Left renal pelvis (tissue), 4 donors: ENCODE measurements at regions not wholly inside any gene's neighbourhood (a gene's known extent, or its start where the extent isn't known, plus 50 kb on each side); places are given as distances from the start of the nearest gene placed in this dataset.

ENCODE experiments used
- DNase-seq, 4 donors: peaks; one replicate each; pipeline ENCODE4 v3.0.0-alpha.2; 2013; ENCODE audit warnings: low read depth in 4 of 4, low spot score in 3 of 4

DNA sequence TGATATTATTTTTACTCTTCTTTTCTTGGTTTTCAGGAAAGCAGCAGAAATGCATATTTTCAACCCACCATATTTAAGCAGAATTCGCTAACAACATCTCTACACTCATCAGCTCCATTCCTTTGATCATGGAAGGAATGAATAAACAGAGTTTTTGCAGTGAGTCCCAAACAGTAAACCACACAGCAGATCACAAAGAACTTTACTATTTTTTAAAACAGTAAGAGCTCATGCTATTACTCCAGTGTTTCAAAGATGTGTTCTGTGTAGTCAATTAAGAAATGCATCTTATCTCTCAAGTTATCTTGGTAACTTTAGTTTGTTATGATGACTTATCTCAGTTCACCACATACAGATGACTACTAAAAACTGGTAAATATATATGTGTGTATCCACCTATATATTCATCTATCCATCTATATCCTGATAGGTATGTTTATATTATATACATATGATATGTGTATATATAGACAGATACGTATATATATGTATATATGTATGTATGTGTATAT is 843.5 kb downstream of the BCL11B start:
- DNase-seq, result no peak

- DNase-seq, result no peak
Measured at GRCh38 chr14:98433436-98433835, 838.6 kb downstream of the BCL11B start.

GRCh38 chr14:98437113-98437512 is 834.9 kb downstream of the BCL11B start:
- DNase-seq, result no peak

- no peak for DNase-seq
Measured at GRCh38 chr14:98444077-98444476, 827.9 kb downstream of the BCL11B start.

DNA sequence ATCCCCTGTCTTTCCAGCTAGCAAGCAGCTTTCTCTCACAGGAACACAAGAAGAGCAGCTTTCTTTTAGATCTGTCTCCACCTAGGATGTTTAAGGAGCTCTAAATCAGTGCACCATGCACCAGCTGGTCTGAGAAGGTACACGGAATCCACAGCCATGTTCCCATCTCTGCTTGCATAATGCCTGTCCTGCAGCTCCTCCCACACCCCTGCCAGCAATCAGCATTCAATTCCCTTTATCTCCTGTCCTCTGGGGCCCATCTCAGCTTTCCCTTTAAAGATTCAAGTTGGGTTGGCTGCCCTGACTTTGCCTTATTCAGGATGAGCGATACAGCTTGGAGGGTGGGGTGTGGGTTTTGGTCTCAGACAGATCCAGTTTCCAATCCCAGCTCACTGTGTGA is 826.3 kb downstream of the BCL11B start:
- no peak for DNase-seq

- no peak for DNase-seq
Measured at GRCh38 chr14:98446508-98446907, 825.5 kb downstream of the BCL11B start.

DNA sequence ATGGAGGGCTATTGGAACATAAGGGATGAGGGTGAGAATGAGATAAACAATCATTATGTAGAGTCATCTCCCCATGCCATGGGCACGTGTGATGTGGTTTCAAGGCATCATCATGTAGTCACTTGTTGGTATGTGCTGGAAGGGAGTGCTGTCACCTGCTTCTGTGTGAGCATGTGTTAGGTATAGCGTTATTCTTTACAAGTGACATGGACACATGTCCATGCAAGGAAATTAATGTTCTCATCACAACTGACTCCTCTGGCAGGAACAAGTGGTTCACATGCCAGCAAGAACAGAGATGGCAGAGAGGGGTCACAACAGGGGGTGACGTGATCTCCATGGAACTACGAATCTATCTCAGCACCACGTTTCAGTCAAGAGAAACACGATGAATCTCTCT is 815.8 kb downstream of the BCL11B start:
- DNase-seq, result no peak

- no peak for DNase-seq
Measured at GRCh38 chr14:98458702-98459101, 813.3 kb downstream of the BCL11B start.

GRCh38 chr14:98462908-98463307 is 809.1 kb downstream of the BCL11B start:
- no peak for DNase-seq

GRCh38 chr14:98466807-98467206 is 805.2 kb downstream of the BCL11B start:
- DNase-seq, result no peak

GRCh38 chr14:98470663-98471062 is 801.3 kb downstream of the BCL11B start:
- no peak for DNase-seq

GRCh38 chr14:98474900-98475299 is 797.1 kb downstream of the BCL11B start:
- no peak for DNase-seq

- no peak for DNase-seq
Measured at GRCh38 chr14:98477935-98478334, 794.1 kb downstream of the BCL11B start.

GRCh38 chr14:98489115-98489514 is 782.9 kb downstream of the BCL11B start:
- DNase-seq, result no peak

- no peak for DNase-seq
Measured at GRCh38 chr14:98494582-98494981, 777.4 kb downstream of the BCL11B start.

- DNase-seq, result no peak
Measured at GRCh38 chr14:98498019-98498885, 773.7 kb downstream of the BCL11B start.

DNA sequence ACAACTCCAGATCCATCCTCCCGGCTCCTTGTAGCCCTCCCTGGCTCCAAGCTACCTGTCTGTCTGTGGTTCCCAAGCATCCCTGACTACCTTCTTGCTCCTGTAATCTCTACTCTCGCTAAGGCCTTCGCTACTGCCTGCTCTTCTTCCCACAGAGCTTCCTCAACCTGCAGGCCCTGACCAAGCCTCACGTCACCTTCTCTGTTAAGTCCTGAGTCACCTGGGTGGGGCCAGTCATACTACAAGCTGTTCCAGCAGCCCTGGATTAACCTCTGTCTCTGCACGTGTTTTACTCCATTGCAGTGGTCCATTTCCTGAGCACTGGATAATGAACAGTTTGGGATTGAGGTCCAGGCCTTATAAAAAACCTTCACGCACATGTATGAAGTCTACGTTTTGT is 770.7 kb downstream of the BCL11B start:
- no peak for DNase-seq

GRCh38 chr14:98501836-98502235 is 770.2 kb downstream of the BCL11B start:
- no peak for DNase-seq

DNA sequence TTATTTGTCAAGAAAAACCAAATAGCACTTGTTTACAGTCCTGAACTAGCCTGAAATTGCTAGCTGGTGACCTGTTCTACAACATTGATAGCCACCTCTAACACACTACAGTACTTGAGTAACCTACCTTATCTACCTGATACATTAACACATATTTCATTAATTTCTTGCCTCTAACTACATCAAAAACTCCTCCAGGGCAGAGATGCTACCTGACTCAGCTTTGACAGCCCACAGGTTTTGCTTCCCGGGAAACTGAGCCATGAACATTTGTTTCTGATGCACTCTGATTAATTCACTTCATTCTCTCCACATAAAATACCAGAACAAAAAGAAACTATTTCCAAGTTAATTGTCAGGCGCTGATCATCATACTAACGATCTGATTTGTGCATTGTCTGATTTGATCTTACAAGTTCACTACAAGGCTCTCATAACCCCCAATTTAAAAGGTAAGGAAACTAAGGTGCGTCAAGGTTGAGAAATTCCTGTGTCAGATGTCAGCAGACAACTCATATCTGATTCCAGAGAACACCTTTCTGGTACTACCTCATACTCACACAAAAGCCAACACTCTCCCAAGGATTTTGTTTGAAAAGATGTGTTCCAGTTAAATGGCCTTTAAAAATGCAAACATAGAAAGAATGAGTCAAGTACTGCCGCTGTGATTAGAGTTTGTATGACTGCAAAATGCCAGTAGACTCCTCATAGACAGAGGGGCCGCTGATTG is 768.7 kb downstream of the BCL11B start:
- DNase-seq, result no peak

- no peak for DNase-seq
Measured at GRCh38 chr14:98507264-98507663, 764.7 kb downstream of the BCL11B start.

DNA sequence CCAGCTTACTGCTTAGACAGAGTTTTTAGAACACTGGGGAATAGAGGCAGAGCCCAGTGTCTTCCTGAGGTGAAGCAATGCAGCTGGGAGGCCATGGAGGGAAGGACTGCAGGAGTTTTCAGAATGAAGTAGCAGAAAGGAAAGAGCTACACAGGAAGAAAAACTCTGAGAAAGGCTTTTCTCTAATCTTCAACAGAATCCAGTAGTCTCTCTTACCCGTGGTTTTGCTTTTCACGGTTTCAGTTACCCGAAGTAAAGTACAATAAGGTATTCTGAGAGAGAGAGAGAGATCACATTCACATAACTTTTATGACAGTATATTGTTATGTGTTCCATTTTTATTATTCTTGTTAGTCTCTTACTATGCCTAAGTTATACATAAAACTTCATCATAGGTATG is 761.6 kb downstream of the BCL11B start:
- DNase-seq, result no peak
